EH (cell line): ENCODE measurements at regions not wholly inside any gene's neighbourhood (a gene's known extent, or its start where the extent isn't known, plus 50 kb on each side); places are given as distances from the start of the nearest gene placed in this dataset.
"Not testable (repeated sequence)": the region's sequence is repeated elsewhere in the genome, so short reads cannot be mapped to it uniquely, and the experiment has no call there.

ENCODE experiments used
- DNase-seq: peaks from one replicate; pipeline ENCODE4 v3.0.0-alpha.2; 2015; ENCODE audit warnings: low read depth

GRCh38 chr4:181121733-181122132 lies 1121.5 kb upstream of the TENM3 start:
- DNase-seq: no peak

GRCh38 chr4:181127171-181127570 lies 1116.0 kb upstream of the TENM3 start:
- no peak for DNase-seq

GRCh38 chr4:181130317-181130716 lies 1112.9 kb upstream of the TENM3 start:
- DNase-seq: not testable (repeated sequence)

GRCh38 chr4:181137351-181137750 lies 1105.9 kb upstream of the TENM3 start:
- DNase-seq: no peak

GRCh38 chr4:181138116-181138515 lies 1105.1 kb upstream of the TENM3 start:
- peak; percentile 8 for DNase-seq

- no peak for DNase-seq
These were observed 1103.1 kb upstream of the TENM3 start for GRCh38 chr4:181140037-181140603.

- DNase-seq: peak; percentile 71
These were observed 1099.8 kb upstream of the TENM3 start for GRCh38 chr4:181143250-181143854.

GRCh38 chr4:181146051-181146450 lies 1097.2 kb upstream of the TENM3 start:
- DNase-seq: no peak

GRCh38 chr4:181147416-181147951 lies 1095.7 kb upstream of the TENM3 start:
- no peak for DNase-seq

GRCh38 chr4:181148470-181148869 lies 1094.7 kb upstream of the TENM3 start:
- no peak for DNase-seq

GRCh38 chr4:181150191-181150590 lies 1093.0 kb upstream of the TENM3 start:
- no peak for DNase-seq

GRCh38 chr4:181151856-181152255 lies 1091.3 kb upstream of the TENM3 start:
- DNase-seq: no peak

- no peak for DNase-seq
These were observed 1085.6 kb upstream of the TENM3 start for GRCh38 chr4:181157647-181158046.

GRCh38 chr4:181158971-181159370 lies 1084.2 kb upstream of the TENM3 start:
- no peak for DNase-seq

GRCh38 chr4:181161669-181162068 lies 1081.5 kb upstream of the TENM3 start:
- DNase-seq: no peak

- DNase-seq: no peak
These were observed 1080.9 kb upstream of the TENM3 start for GRCh38 chr4:181162266-181162665.

- DNase-seq: no peak
These were observed 1080.5 kb upstream of the TENM3 start for GRCh38 chr4:181162676-181163075.

GRCh38 chr4:181166742-181167399 lies 1076.3 kb upstream of the TENM3 start:
- no peak for DNase-seq

GRCh38 chr4:181168011-181168805 lies 1075.0 kb upstream of the TENM3 start:
- DNase-seq: no peak

- DNase-seq: no peak
These were observed 1070.2 kb upstream of the TENM3 start for GRCh38 chr4:181173046-181173445.

- DNase-seq: peak; percentile 17
These were observed 1066.9 kb upstream of the TENM3 start for GRCh38 chr4:181176306-181176705.

GRCh38 chr4:181181331-181181730 lies 1061.9 kb upstream of the TENM3 start:
- DNase-seq: no peak

- DNase-seq: no peak
These were observed 1053.5 kb upstream of the TENM3 start for GRCh38 chr4:181189751-181190150.
